ENCODE measurements at regions not wholly inside any gene's neighbourhood (a gene's known extent, or its start where the extent isn't known, plus 50 kb on each side); places are given as distances from the start of the nearest gene placed in this dataset.
"Not testable (repeated sequence)": the region's sequence is repeated elsewhere in the genome, so short reads cannot be mapped to it uniquely, and the experiment has no call there.

- DNase-seq (ENCODE audit: low read depth in 3 of 3, low spot score in 1 of 3), result no peak
Observed at GRCh38 chr3:94323596-94323995, 260.7 kb downstream of the NSUN3 start.

- DNase-seq (ENCODE audit: low read depth in 3 of 3, low spot score in 1 of 3), result no peak
Observed at GRCh38 chr3:94331831-94332230, 269.0 kb downstream of the NSUN3 start.

GRCh38 chr3:94336046-94336753 is 273.3 kb downstream of the NSUN3 start:
- no peak for DNase-seq (ENCODE audit: low read depth in 3 of 3, low spot score in 1 of 3)

- no peak for DNase-seq (ENCODE audit: low read depth in 3 of 3, low spot score in 1 of 3)
Observed at GRCh38 chr3:94345101-94345500, 282.2 kb downstream of the NSUN3 start.

GRCh38 chr3:94349310-94349878 is 286.5 kb downstream of the NSUN3 start:
- no peak for DNase-seq (ENCODE audit: low read depth in 3 of 3, low spot score in 1 of 3)

- DNase-seq (ENCODE audit: low read depth in 3 of 3, low spot score in 1 of 3), result no peak
Observed at GRCh38 chr3:94356581-94356980, 293.7 kb downstream of the NSUN3 start.

- no peak for DNase-seq (ENCODE audit: low read depth in 3 of 3, low spot score in 1 of 3)
Observed at GRCh38 chr3:94359996-94360395, 297.1 kb downstream of the NSUN3 start.

- no peak for DNase-seq (ENCODE audit: low read depth in 3 of 3, low spot score in 1 of 3)
Observed at GRCh38 chr3:94360987-94361386, 298.1 kb downstream of the NSUN3 start.

- DNase-seq (ENCODE audit: low read depth in 3 of 3, low spot score in 1 of 3), result no peak
Observed at GRCh38 chr3:94362393-94362792, 299.5 kb downstream of the NSUN3 start.

- DNase-seq (ENCODE audit: low read depth in 3 of 3, low spot score in 1 of 3), result no peak
Observed at GRCh38 chr3:94365006-94365405, 302.1 kb downstream of the NSUN3 start.

GRCh38 chr3:94372026-94372425 is 309.2 kb downstream of the NSUN3 start:
- DNase-seq (ENCODE audit: low read depth in 3 of 3, low spot score in 1 of 3), result no peak

GRCh38 chr3:94373456-94373855 is 310.6 kb downstream of the NSUN3 start:
- DNase-seq (ENCODE audit: low read depth in 3 of 3, low spot score in 1 of 3), result no peak

- no peak for DNase-seq (ENCODE audit: low read depth in 3 of 3, low spot score in 1 of 3)
Observed at GRCh38 chr3:94374439-94375161, 311.7 kb downstream of the NSUN3 start.

- not testable (repeated sequence) for DNase-seq (ENCODE audit: low read depth in 3 of 3, low spot score in 1 of 3)
Observed at GRCh38 chr3:94377123-94377696, 314.3 kb downstream of the NSUN3 start.

- DNase-seq (ENCODE audit: low read depth in 3 of 3, low spot score in 1 of 3), result not testable (repeated sequence)
Observed at GRCh38 chr3:94377863-94378262, 315.0 kb downstream of the NSUN3 start.

GRCh38 chr3:94378322-94378721 is 315.5 kb downstream of the NSUN3 start:
- DNase-seq (ENCODE audit: low read depth in 3 of 3, low spot score in 1 of 3), result no peak

- DNase-seq (ENCODE audit: low read depth in 3 of 3, low spot score in 1 of 3), result no peak
Observed at GRCh38 chr3:94379264-94379663, 316.4 kb downstream of the NSUN3 start.

GRCh38 chr3:94394885-94395284 is 332.0 kb downstream of the NSUN3 start:
- DNase-seq (ENCODE audit: low read depth in 3 of 3, low spot score in 1 of 3), result no peak

- no peak for DNase-seq (ENCODE audit: low read depth in 3 of 3, low spot score in 1 of 3)
Observed at GRCh38 chr3:94395851-94396250, 333.0 kb downstream of the NSUN3 start.

- no peak for DNase-seq (ENCODE audit: low read depth in 3 of 3, low spot score in 1 of 3)
Observed at GRCh38 chr3:94398036-94398435, 335.2 kb downstream of the NSUN3 start.

GRCh38 chr3:94401466-94401865 is 338.6 kb downstream of the NSUN3 start:
- DNase-seq (ENCODE audit: low read depth in 3 of 3, low spot score in 1 of 3), result no peak

- DNase-seq (ENCODE audit: low read depth in 3 of 3, low spot score in 1 of 3), result no peak
Observed at GRCh38 chr3:94402126-94402525, 339.3 kb downstream of the NSUN3 start.
